HepG2 (cell line): ENCODE measurements at regions not wholly inside any gene's neighbourhood (a gene's known extent, or its start where the extent isn't known, plus 50 kb on each side); places are given as distances from the start of the nearest gene placed in this dataset.

Source experiments
- ATAC-seq: fragments of 200-7000 bp; cut with Tn5 transposase; 3 replicates; pipeline ENCODE4 v1.9.1; 2020; ENCODE audit warnings: mild to moderate bottlenecking, moderate library complexity
- BruUV-seq: library from RNA; stranded (reverse); fragments of 400-500 nt; replicated peaks from 2 replicates; lab custom pipeline; 2021; lab: Mats Ljungman, UMichigan
- CTCF ChIA-PET: fragments of 300-600 bp; formaldehyde crosslinking; extraction: SDS; loops from one replicate; lab custom pipeline; 2021; ENCODE audit warnings: low total read pairs, inconsistent platforms, low intra/inter-chr PET ratio; lab: Yijun Ruan, JAX
- POLR2A ChIA-PET: fragments of 350-600 bp; sonication (Branson Sonifier 250); formaldehyde crosslinking; loops from one replicate; lab custom pipeline; 2020; ENCODE audit warnings: antibody characterized with exemption, inconsistent platforms; lab: Yijun Ruan, JAX
- DNase-seq: peaks from one replicate; pipeline ENCODE4 v3.0.0-alpha.2; 2015; ENCODE audit warnings: low spot score
- FAIRE-seq: peaks from 3 replicates; lab custom pipeline; 2011; peaks lifted over from hg19 to GRCh38; lab: Jason Lieb, UNC
- H2AFZ ChIP-seq: one replicate; pipeline ENCODE4 v1.6.1; 2011; ENCODE audit warnings: low read length, inconsistent platforms
- H3K27ac ChIP-seq: fragments of 300-600 bp; 3 replicates; pipeline ENCODE4 v1.8.0; 2011; ENCODE audit warnings: mixed run types, mild to moderate bottlenecking, mixed read lengths, low read length, inconsistent platforms; ENCODE audit not compliant: insufficient read depth; ENCODE audit errors: extremely low read length
- H3K27me3 ChIP-seq, 2 experiments: fragments of 200-600 bp in 1 of 2; 2 replicates in 1 of 2; 3 replicates in 1 of 2; pipeline versions ENCODE4 v1.6.0 to v1.8.0; 2011; ENCODE audit warnings: low read length in 2 of 2, mild to moderate bottlenecking in 2 of 2, moderate library complexity in 2 of 2, inconsistent platforms in 1 of 2; ENCODE audit not compliant: insufficient read depth in 2 of 2, control insufficient read depth in 1 of 2
- H3K36me3 ChIP-seq, 2 experiments: fragments of 200-600 bp in 1 of 2; replicated peaks in 1 of 2; 2 replicates in 1 of 2; 3 replicates in 1 of 2; pipeline versions ENCODE4 v1.5.1 to v1.8.0; 2011; ENCODE audit warnings: low read length in 2 of 2, inconsistent platforms in 1 of 2; ENCODE audit not compliant: insufficient read depth in 2 of 2, control insufficient read depth in 1 of 2
- H3K4me1 ChIP-seq: 2 replicates; pipeline ENCODE4 v1.5.1; 2012; ENCODE audit warnings: low read length, inconsistent platforms; ENCODE audit not compliant: insufficient read depth
- H3K4me2 ChIP-seq: 2 replicates; pipeline ENCODE4 v1.6.0; 2011; ENCODE audit warnings: low read depth, low read length, inconsistent platforms
- H3K4me3 ChIP-seq, 3 experiments: fragments of 200-600 bp in 1 of 3; sonication (generic), shearing (Covaris generic) in 1 of 3; replicated peaks in 1 of 3; 2 replicates each; pipeline ENCODE4 v1.5.1; 2011 to 2016; ENCODE audit warnings: low read length in 3 of 3, inconsistent platforms in 2 of 3, low read depth in 2 of 3, mild to moderate bottlenecking in 2 of 3, control low read depth in 1 of 3, mixed read lengths in 1 of 3; ENCODE audit not compliant: insufficient read depth in 1 of 3
- H3K79me2 ChIP-seq: one replicate; pipeline ENCODE4 v1.6.1; 2011; ENCODE audit warnings: low read length, inconsistent platforms; ENCODE audit not compliant: insufficient read depth
- H3K9ac ChIP-seq: 2 replicates; pipeline ENCODE4 v1.6.0; 2011; ENCODE audit warnings: mild to moderate bottlenecking, low read depth, low read length, inconsistent platforms; ENCODE audit not compliant: insufficient read depth
- H3K9me3 ChIP-seq: 2 replicates; pipeline ENCODE4 v1.5.1; 2012; ENCODE audit warnings: mild to moderate bottlenecking, low read length
- H4K20me1 ChIP-seq: 2 replicates; pipeline ENCODE4 v1.6.0; 2011; ENCODE audit warnings: inconsistent platforms, mild to moderate bottlenecking, low read length, moderate library complexity; ENCODE audit not compliant: insufficient read depth
- ATF5 ChIP-seq: sonication (generic); formaldehyde crosslinking; IDR thresholded peaks from 2 replicates; pipeline ENCODE4 v1.4.0; 2020; ENCODE audit warnings: mild to moderate bottlenecking, low read depth, missing genetic modification reagents
- FIP1L1 ChIP-seq: fragments of 200-400 bp; formaldehyde crosslinking; IDR thresholded peaks from 2 replicates; pipeline ENCODE4 v1.6.1; 2018; ENCODE audit warnings: low read depth, mild to moderate bottlenecking, low read length, moderate library complexity, borderline replicate concordance; ENCODE audit not compliant: insufficient read depth
- FOXK1 ChIP-seq: sonication (generic); formaldehyde crosslinking; IDR thresholded peaks from 2 replicates; pipeline ENCODE4 v1.4.0; 2020; ENCODE audit warnings: low read depth, missing genetic modification reagents, borderline replicate concordance
- KLF12 ChIP-seq: sonication (generic); formaldehyde crosslinking; IDR thresholded peaks from 2 replicates; pipeline ENCODE4 v1.4.0; 2020; ENCODE audit warnings: missing genetic modification reagents, borderline replicate concordance
- MAF1 ChIP-seq: sonication (generic); formaldehyde crosslinking; IDR thresholded peaks from 2 replicates; pipeline ENCODE4 v1.5.0; 2020; ENCODE audit warnings: missing genetic modification reagents, borderline replicate concordance
- RNF2 ChIP-seq: fragments of 450-650 bp; conservative IDR thresholded peaks from 2 replicates; pipeline ENCODE4 v1.6.1; 2016; ENCODE audit warnings: low read depth
- WGBS: methylation state at CpG from one replicate; pipeline ENCODE4 v1.1.6; 2017; ENCODE audit warnings: low lambda C conversion rate; 5-methylcytosine and 5-hydroxymethylcytosine counted together
- in situ Hi-C: cut with HindIII; loops from 2 replicates; pipeline ENCODE4 v1.10.0; 2017; ENCODE audit warnings: low pct_unique_long_range_greater_than_20kb; ENCODE audit not compliant: extremely low pct_ligation_motif_present
- intact Hi-C: fragments of 100-400 bp; cut with micrococcal nuclease; formaldehyde crosslinking; loops from one replicate; pipeline ENCODE4 v1.10.0; 2022; ENCODE audit not compliant: unreplicated experiment
- TF ChIP-seq, protein P1 (sequence below): sonication (generic); formaldehyde crosslinking; IDR thresholded peaks from 2 replicates; pipeline ENCODE4 v1.9.0; 2021; ENCODE audit warnings: missing genetic modification reagents, mild to moderate bottlenecking, borderline replicate concordance
- TF ChIP-seq, protein P2 (sequence below): sonication (generic); formaldehyde crosslinking; IDR thresholded peaks from 2 replicates; pipeline ENCODE4 v1.4.0; 2020; ENCODE audit warnings: missing genetic modification reagents
- TF ChIP-seq, protein P3 (sequence below): sonication (generic); formaldehyde crosslinking; IDR thresholded peaks from 2 replicates; pipeline ENCODE4 v1.8.0; 2022; ENCODE audit warnings: missing genetic modification reagents, mild to moderate bottlenecking, inconsistent platforms, borderline replicate concordance

GRCh38 chr19:28883241-28883693, 329.7 kb downstream of the UQCRFS1 start:
- peaks cover 0 to 3% of the 10 kb centered on the region in 2 experiments; a peak in 1 of 5 replicates for H3K27me3 ChIP-seq
- H3K9ac ChIP-seq, result no peak overlapping the region
- FAIRE-seq (no peak), DNase-seq (no peak), ATAC-seq (peak; percentile 33)
- H3K36me3 ChIP-seq, result no peaks in the 10 kb centered on the region
- no peaks in the 10 kb centered on the region for H3K79me2 ChIP-seq
- ChIA-PET CTCF (no interaction called here), POLR2A (no interaction called here)
- H4K20me1 ChIP-seq, result no peaks in the 10 kb centered on the region
- no peak overlapping the region for H3K27ac ChIP-seq
- H3K9me3 ChIP-seq, result no peaks in the 10 kb centered on the region
- intact Hi-C loops, result no loop called here
- WGBS, result 9% methylated on average over 6 of the region's 9 CpGs
- H3K4me1 ChIP-seq, result peaks cover 17% of the 10 kb centered on the region; the same call in 1 of the 2 replicates
- BruUV-seq, result no TSS peak
- H3K4me3 ChIP-seq, result no peak overlapping the region
- in situ Hi-C loops, result loop anchor here (25.0 kb wide), 1 partner anchor 421 kb away; no protein-coding TSS in a partner anchor
- no peak overlapping the region for H2AFZ ChIP-seq
- TF ChIP-seq ATF5 (CRISPR knock-in tag), result no peak
- TF ChIP-seq, protein P1, sequence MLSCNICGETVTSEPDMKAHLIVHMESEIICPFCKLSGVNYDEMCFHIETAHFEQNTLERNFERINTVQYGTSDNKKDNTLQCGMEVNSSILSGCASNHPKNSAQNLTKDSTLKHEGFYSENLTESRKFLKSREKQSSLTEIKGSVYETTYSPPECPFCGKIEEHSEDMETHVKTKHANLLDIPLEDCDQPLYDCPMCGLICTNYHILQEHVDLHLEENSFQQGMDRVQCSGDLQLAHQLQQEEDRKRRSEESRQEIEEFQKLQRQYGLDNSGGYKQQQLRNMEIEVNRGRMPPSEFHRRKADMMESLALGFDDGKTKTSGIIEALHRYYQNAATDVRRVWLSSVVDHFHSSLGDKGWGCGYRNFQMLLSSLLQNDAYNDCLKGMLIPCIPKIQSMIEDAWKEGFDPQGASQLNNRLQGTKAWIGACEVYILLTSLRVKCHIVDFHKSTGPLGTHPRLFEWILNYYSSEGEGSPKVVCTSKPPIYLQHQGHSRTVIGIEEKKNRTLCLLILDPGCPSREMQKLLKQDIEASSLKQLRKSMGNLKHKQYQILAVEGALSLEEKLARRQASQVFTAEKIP (CRISPR knock-in tag), result no peak
- TF ChIP-seq FOXK1 (CRISPR knock-in tag), result no peak
- H3K4me2 ChIP-seq, result peak overlapping the region; percentile 3; the same call in 1 of the 2 replicates

DNA sequence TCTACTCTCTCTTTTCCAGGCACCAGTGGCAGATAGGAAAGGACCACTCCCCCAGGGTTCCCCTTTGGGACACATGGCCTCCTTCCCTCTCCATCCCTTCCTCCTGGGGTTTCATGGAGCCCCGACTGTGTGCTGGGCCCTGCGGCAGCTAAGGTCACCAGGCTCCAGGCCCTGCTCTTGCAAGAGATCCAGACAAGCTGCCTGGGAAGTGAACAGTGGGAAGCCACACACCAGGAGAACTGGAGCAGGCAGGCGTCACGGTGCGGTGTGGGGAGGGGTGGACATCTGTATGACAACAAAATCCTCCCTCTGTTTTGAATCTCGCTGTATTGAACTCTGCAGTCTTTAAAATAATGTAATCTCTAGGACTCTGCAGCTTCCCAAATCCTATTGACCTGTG, 330.1 kb downstream of the UQCRFS1 start:
- Histone ChIP-seq H3K27ac (no peak overlapping the region), H3K79me2 (no peaks in the 10 kb centered on the region), H4K20me1 (no peaks in the 10 kb centered on the region), H3K36me3 (no peaks in the 10 kb centered on the region), H2AFZ (no peak overlapping the region), H3K4me1 (peaks cover 17% of the 10 kb centered on the region; the same call in 1 of the 2 replicates), H3K27me3 (no peaks in the 10 kb centered on the region; a peak in 1 of 5 replicates), H3K4me2 (no peak overlapping the region), H3K4me3 (no peak overlapping the region), H3K9me3 (no peaks in the 10 kb centered on the region), H3K9ac (no peak overlapping the region)
- DNase-seq (no peak), FAIRE-seq (no peak), ATAC-seq (no peak)
- ChIA-PET POLR2A (no interaction called here), CTCF (no interaction called here)
- 46% methylated on average over 6 of the region's 6 CpGs for WGBS
- intact Hi-C loops, result no loop called here
- BruUV-seq, result no TSS peak
- in situ Hi-C loops, result loop anchor here (25.0 kb wide), 1 partner anchor 421 kb away; no protein-coding TSS in a partner anchor
- no peak for TF ChIP-seq MAF1 (CRISPR knock-in tag)
- TF ChIP-seq RNF2, result no peak
- no peak for TF ChIP-seq KLF12 (CRISPR knock-in tag)
- TF ChIP-seq, protein P2, sequence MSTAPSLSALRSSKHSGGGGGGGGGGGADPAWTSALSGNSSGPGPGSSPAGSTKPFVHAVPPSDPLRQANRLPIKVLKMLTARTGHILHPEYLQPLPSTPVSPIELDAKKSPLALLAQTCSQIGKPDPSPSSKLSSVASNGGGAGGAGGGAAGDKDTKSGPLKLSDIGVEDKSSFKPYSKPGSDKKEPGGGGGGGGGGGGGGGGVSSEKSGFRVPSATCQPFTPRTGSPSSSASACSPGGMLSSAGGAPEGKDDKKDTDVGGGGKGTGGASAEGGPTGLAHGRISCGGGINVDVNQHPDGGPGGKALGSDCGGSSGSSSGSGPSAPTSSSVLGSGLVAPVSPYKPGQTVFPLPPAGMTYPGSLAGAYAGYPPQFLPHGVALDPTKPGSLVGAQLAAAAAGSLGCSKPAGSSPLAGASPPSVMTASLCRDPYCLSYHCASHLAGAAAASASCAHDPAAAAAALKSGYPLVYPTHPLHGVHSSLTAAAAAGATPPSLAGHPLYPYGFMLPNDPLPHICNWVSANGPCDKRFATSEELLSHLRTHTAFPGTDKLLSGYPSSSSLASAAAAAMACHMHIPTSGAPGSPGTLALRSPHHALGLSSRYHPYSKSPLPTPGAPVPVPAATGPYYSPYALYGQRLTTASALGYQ (CRISPR knock-in tag), result no peak
- TF ChIP-seq, protein P3, sequence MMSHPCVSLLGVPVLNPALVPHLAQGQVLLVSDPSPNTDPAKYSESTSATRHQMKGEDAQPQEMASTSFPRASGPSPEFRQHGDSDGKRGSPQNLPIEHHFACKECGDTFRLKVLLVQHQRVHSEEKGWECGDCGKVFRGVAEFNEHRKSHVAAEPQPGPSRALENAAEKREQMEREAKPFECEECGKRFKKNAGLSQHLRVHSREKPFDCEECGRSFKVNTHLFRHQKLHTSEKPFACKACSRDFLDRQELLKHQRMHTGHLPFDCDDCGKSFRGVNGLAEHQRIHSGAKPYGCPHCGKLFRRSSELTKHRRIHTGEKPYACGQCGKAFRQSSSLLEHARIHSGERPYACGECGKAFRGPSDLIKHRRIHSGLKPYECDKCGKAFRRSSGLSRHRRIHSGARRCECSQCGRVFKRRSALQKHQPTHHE (CRISPR knock-in tag), result no peak
- no peak for TF ChIP-seq FIP1L1
